Right forelimb (tissue), 1 donor: ENCODE measurements at regions not wholly inside any gene's neighbourhood (a gene's known extent, or its start where the extent isn't known, plus 50 kb on each side); places are given as distances from the start of the nearest gene placed in this dataset.

ENCODE experiments used
- DNase-seq: peaks from one replicate; pipeline ENCODE4 v3.0.0-alpha.2; 2018

DNA sequence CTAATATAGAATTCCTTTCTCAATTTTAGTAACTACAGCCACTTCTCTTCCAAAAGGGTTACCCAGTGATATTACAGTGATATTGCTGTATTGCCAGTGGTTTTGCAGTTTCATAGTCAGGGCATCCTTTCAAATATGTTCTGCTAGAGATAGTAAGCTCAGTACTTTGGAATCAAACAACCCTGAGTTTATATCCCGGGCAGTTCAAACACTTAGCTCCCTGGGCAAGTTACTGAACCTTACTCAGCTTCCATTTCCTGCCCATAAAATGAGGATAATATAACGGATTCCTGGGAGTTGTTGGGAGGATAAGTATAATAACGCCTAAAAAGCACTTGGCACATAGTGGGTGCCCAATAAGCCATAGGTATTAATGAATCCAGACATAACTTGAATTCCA is 212.6 kb upstream of the PARD3B start:
- DNase-seq = no peak

DNA sequence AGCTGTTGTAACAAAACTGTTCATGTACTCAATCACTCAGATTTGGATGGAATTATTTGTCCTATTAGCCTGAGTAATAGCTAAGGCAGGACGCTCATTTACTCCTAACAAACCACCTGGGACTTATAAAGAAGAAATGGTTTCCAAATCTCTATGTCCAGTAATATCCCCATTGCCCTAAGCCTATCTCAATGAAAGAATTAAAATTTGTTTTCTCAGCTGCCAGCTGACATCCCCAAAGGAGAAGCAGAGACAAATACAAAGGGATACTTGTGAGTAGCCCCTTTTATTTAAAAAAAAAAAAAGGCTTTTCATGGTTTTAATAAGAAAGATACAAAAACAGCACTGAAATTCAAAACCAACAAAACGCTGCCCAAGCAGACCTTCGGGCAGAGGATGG is 211.4 kb upstream of the PARD3B start:
- DNase-seq = no peak

- DNase-seq = no peak
Observed at GRCh38 chr2:204335451-204336058, 209.7 kb upstream of the PARD3B start.

GRCh38 chr2:204336153-204336744 is 209.0 kb upstream of the PARD3B start:
- DNase-seq = no peak

DNA sequence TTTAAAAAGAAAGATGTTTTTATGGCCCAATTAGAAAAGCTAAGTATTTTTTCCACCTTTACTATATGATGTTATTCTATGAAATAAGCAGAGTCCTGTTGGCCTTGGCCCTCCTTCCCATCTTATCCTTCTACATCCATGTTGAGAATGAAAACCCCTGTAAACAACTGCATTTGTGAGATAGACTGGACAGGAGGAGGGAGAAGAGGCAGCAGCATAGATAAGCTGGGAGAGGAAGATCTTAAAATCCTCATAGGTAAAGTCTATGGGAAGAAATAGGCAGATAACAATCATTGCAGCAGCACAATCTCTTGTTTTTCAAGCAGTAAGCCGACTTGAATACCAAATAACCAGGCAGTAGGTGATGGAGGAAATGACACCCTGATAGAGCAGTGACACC is 207.6 kb upstream of the PARD3B start:
- DNase-seq = no peak

DNA sequence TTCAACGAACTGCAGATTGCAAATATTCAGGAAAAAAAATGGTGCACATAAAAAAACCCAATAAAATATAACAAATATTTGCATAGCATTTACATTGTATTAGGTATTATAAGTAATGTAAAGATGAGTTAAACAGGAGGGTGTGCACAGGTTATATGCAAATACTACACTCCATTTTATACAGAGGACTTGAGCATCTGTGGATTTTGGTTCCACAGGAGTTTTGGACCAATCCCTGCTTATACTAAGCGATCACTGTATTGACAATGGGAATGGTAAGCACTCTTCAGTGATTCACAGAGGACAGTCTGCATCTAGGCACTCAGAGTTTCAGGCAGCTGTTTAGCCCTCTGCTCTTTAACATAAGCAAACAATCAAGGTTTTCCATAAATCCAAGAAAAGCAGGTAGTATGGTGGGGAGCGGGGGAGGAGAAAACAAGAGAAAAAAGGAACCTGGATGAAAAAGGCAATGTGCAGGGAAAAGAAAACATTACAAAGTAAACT is 206.0 kb upstream of the PARD3B start:
- no peak for DNase-seq

DNA sequence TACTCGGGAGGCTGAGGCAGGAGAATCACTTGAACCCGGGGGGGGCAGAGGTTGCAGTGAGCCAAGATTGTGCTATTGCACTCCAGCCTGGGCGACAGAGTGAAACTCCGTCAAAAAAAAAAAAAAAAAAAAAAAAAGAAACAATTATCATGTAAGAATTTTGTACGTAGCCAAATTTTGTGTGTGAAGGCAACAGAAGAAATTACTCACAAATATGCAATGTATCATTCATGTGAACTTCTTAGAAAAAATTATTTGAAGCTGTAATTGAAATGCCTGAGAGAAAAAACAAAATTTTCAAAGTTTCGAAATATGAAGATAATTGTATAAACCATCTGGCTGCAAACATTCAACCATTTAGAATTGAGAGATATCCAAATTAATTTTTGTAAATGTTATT is 204.8 kb upstream of the PARD3B start:
- DNase-seq = no peak

GRCh38 chr2:204341887-204342276 is 203.4 kb upstream of the PARD3B start:
- DNase-seq = no peak

DNA sequence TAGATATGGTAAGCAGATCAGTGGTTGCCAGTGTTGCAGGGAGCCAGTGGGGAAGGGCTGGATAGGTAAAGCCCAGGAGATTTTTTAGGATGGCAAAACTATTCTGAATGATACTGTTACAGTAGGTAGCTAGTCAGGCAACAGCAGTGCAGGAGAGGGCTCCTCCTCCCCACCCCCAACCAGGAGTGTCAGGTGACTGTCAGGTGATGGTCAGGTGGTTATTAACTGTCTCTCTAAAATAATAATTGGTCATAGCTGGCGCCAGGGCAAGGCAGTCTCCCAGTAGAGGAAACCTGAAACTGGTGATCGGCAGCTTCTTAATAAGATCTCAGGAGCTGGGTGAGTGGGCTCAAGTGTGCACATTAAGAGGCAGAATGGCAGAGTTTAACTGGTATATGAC is 201.6 kb upstream of the PARD3B start:
- DNase-seq = no peak

DNA sequence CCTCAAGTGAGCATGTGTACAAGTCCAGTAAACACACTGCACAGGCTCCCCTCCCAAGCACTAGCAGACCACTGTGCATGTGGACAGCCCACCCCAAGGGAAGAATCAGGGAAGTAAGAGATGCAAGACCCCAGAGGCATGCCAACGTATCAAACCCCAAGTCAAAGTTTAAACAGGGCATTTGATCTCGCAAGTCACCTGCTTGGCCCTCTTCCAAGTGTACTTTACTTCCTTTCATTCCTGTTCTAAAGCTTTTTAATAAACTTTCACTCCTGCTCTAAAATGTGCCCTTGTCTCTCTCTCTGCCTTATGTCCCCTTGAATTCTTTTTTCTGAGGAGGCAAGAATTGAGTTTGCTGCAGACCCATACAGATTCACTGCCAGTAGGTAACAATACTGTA is 201.2 kb upstream of the PARD3B start:
- no peak for DNase-seq

DNA sequence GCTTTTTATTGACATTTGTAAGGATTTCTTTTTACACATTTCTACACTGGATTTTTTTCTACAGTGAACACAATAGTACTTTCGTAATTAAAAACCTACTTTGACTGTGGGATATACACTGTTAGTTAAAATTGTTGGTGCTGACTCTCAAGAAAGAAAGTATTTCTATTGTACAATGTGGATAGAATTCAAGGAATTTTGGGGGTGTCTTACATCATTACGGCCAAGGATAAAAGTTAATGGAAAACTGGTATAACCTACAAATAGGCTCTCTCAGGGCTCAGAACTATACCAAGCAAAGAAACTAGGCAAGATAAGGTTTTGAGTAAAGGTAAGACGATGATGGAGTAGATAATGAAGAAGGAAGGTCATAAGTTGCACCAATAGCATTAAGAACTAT is 198.4 kb upstream of the PARD3B start:
- no peak for DNase-seq

- DNase-seq = no peak
Observed at GRCh38 chr2:204353823-204354222, 191.5 kb upstream of the PARD3B start.

DNA sequence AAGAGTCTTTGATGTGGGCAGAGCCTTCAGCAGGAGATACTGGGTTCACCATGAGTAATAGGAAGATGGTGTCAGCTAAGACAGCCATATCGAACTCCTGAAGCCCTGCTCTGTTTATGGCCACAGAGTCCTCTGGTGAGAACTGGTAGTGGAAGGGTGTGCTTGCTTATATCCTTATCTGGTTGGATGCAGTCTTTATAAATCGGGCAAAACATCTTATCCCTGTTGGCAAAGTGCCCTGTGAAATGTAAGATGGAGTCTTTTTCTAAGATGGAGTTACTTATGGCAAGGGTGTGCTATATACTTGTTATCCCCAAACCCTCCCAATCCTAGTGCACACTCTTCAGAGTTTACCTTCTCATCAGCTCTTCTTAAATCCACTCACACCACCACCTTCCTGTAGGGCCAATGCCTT is 190.8 kb upstream of the PARD3B start:
- no peak for DNase-seq

DNA sequence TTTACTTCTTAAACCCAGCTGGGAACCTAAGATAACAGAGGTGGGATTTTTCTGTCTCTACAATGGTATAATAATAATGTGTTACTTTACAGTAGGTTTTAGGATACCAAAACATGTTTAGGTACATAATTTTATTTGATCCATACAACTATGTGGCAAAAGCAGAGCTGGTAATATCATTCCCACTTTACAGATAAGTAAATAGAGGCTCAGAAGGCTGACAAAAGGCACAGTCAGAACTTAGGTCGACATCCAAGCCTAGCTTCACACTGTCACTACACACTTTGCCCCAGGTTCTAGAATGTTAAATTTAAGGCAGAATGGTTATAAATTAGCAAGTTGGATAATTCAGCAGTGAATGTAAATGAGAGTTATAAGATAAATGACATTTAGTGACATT is 189.6 kb upstream of the PARD3B start:
- DNase-seq = no peak

GRCh38 chr2:204356151-204356641 is 189.1 kb upstream of the PARD3B start:
- DNase-seq = no peak

GRCh38 chr2:204357286-204357685 is 188.0 kb upstream of the PARD3B start:
- no peak for DNase-seq

DNA sequence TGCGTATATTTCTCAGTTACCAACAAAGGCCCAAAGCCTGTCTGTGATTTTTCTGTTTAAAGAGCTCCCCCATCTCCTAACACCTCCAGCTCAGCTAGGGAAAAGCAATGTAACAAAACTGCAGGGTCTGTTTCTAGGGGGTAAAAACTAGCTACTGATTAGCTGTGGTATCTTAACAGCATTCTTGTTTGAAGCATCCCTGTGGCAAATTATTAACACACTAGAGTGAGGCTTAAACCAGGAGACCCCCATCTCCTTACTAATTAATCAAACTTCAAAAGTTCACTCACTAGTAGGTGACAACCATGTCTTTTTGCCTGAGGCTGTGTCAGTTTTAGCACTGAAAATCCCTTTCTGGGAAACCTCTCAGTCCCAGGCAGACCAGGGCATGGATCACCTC is 186.2 kb upstream of the PARD3B start:
- DNase-seq = no peak

- DNase-seq = no peak
Observed at GRCh38 chr2:204360218-204361007, 184.9 kb upstream of the PARD3B start.

GRCh38 chr2:204361738-204362137 is 183.5 kb upstream of the PARD3B start:
- DNase-seq = no peak

DNA sequence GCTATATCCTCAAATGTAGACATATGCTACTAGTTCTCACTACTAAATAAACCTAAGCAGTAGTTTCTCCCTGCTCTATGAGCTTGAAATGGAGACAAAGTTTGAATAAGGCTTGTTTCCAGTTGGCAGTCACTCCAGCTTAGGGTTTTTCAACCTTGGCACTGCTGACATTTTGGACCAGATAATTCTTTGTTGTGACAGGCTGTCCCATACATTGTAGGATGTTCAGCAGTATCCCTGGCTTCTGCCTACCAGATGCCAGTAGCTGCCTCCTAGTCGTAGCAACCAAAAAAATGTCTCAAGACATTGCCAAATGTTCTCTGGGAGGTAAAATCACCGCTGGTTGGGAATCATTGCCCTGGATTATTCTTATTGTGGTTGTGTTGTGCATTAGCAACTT is 182.7 kb upstream of the PARD3B start:
- no peak for DNase-seq

DNA sequence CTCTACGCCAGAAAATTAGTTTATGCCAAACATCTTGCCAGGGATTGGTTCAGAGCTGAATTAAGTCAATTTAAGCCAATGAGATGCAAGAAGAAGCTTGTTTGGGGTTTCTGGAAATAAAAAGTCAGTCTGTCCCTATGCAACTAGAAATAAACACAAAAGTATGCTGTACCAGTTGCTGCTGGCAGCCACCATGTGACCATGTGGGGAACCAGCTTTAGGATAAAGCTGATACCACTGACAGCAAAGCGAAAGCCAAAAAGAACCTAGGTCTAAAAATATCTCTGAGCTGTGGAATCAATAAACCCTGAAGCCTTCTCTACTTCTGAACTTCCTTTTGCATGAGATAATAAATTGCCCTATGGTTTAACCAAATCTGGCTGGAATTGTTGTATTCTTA is 181.8 kb upstream of the PARD3B start:
- DNase-seq = no peak

- no peak for DNase-seq
Observed at GRCh38 chr2:204364860-204365535, 180.3 kb upstream of the PARD3B start.

DNA sequence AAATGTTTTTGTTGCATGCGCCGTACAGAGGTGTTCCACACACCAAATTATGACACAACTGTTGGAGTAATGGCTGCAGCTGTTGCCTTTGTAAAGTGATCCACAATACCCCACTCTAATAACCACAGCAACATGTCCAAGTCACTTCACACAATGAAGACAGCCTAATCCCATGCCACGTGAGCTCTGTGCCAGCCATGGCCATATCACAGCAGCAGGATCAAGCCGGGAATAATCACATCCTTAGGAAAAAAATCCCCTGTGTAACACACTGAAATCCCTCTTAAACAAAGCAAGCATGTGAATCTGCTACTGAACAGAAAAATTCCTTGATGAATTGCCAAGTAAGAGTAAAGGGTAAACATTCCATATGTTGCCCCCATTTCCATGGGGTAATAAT is 179.5 kb upstream of the PARD3B start:
- no peak for DNase-seq

DNA sequence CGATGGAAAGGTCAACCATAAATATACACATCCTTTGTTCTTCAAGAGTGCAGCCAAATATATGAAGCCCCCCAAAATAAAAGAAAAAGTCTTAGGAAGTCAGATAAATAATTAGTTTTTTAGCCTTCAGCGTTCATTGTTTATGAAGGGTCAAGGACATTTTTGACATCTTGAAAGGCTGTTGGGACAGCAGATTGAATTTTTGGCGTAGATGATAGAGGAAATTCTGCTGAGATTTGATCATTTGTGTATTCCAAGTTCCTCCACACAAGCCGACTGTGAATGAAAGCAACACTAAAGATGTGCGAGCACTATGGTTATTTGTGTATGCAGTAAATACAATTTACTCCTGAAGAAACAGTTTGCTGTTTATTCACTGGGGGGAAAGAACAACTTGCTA is 177.8 kb upstream of the PARD3B start:
- no peak for DNase-seq
